ENCODE measurements at regions not wholly inside any gene's neighbourhood (a gene's known extent, or its start where the extent isn't known, plus 50 kb on each side); places are given as distances from the start of the nearest gene placed in this dataset.
"Not testable (repeated sequence)": the region's sequence is repeated elsewhere in the genome, so short reads cannot be mapped to it uniquely, and the experiment has no call there.

DNA sequence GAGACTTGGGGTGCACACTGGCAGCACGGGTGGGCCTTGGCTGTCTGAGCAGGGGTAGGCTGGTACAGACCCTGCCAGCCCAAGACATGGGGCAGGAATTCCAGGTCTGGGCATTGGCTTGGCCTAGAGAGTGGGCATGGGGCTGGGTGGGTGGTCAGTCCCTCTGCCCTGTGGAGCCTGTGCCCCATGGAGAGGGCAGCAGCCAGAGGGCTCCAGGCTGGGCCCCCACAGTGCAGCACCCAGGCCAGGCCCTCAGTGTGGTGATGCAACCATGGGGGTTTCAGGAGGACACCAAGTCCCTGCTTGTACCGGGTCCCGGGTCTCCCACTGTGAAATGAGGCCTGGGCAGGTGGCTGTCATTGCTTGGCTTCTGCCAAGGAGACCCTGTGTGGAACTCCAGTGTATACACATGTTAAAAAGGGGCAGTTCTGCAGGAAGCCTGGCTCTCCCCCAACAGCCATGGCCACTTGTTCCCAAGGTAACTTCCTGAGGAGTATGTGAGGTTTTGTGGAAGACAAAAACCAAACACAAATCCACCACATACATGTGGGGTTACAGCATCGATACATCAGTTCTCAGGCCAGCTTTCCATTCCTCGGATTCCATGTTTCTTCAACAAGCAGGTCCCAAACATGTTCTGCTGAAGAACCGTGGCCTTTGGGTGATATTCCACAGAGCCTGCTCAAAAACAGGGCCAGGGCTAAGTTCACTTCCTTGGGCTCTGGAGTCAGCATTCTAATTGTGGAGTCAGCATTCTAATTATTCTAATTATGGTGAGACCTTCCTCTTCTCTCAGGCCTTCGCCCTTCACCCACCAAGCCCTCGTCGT is 77.3 kb downstream of the DACT2 start:
- no peak for DNase-seq
- Histone ChIP-seq H3K9me3 (no peaks in the 10 kb centered on the region), H3K4me3 (replicated peaks in 1 of 3) (no peak overlapping the region), H3K36me3 (no peaks in the 10 kb centered on the region), H3K27ac (no peak overlapping the region), H3K27me3 (no peaks in the 10 kb centered on the region), H3K4me1 (peaks cover 4% of the 10 kb centered on the region in 2 donors)
- WGBS, 2 donors: 90 to 95% methylated on average over 7 to 9 of the region's 9 CpGs
- TF ChIP-seq POLR2A (IDR thresholded peaks at IDR 0.05): no peak
- TF ChIP-seq CTCF (IDR thresholded peaks at IDR 0.05): no peak
- intact Hi-C loops (cut with DNase I): no loop called here

DNA sequence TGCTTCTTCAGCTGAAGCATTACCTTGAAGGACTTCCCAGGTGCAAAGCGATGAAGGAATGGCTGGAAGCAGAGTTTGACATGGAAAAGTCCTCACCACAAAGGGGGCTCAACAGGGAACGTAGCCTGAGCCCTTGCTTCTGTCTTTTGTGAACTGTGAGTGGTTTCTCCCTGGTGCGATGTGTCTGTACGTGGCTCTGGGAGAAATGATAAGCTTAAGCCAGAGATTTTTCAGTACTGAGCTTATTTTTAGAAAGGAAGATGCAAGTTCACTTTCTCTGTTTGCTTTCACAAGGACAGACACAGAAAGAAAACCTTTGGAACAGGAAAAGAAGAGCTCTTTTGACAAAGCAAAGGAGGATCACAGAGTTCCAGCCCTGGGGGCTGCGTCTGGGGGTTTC is 79.4 kb downstream of the DACT2 start:
- intact Hi-C loops (cut with DNase I): no loop called here
- Histone ChIP-seq H3K27ac (no peak overlapping the region), H3K36me3 (no peaks in the 10 kb centered on the region), H3K27me3 (no peaks in the 10 kb centered on the region), H3K4me1 (peaks cover 4% of the 10 kb centered on the region in 2 donors), H3K4me3 (replicated peaks in 1 of 3) (no peak overlapping the region), H3K9me3 (no peaks in the 10 kb centered on the region)
- TF ChIP-seq POLR2A (IDR thresholded peaks at IDR 0.05): no peak
- TF ChIP-seq CTCF (IDR thresholded peaks at IDR 0.05): no peak
- DNase-seq: no peak
- 68 to 77% methylated on average over 5 of the region's 5 CpGs for WGBS, 2 donors

- Histone ChIP-seq H3K27me3 (no peaks in the 10 kb centered on the region), H3K9me3 (no peaks in the 10 kb centered on the region), H3K27ac (no peak overlapping the region), H3K36me3 (no peaks in the 10 kb centered on the region), H3K4me1 (peaks cover 0 to 4% of the 10 kb centered on the region in 2 donors), H3K4me3 (replicated peaks in 1 of 3) (no peak overlapping the region)
- DNase-seq: no peak
- TF ChIP-seq POLR2A (IDR thresholded peaks at IDR 0.05): no peak
- TF ChIP-seq CTCF (IDR thresholded peaks at IDR 0.05): no peak
- intact Hi-C loops (cut with DNase I): no loop called here
- WGBS, 2 donors: 77 to 87% methylated on average over 18 to 21 of the region's 21 CpGs
Observed at GRCh38 chr6:168239044-168239773, 80.4 kb downstream of the DACT2 start.

GRCh38 chr6:168238159-168238909 is 81.2 kb downstream of the DACT2 start:
- Histone ChIP-seq H3K27me3 (no peaks in the 10 kb centered on the region), H3K27ac (no peak overlapping the region), H3K9me3 (no peaks in the 10 kb centered on the region), H3K36me3 (no peaks in the 10 kb centered on the region), H3K4me1 (peaks cover 0 to 4% of the 10 kb centered on the region in 2 donors), H3K4me3 (replicated peaks in 1 of 3) (no peak overlapping the region)
- no peak for DNase-seq
- 92 to 94% methylated on average over 11 of the region's 11 CpGs for WGBS, 2 donors
- TF ChIP-seq CTCF (IDR thresholded peaks at IDR 0.05) (no peak), POLR2A (IDR thresholded peaks at IDR 0.05) (no peak)
- intact Hi-C loops (cut with DNase I): no loop called here

GRCh38 chr6:168233875-168234213 is 85.7 kb downstream of the DACT2 start:
- WGBS, 2 donors: 90 to 93% methylated on average over 7 of the region's 7 CpGs

More at GRCh38 chr6:168233875-168234213, 85.7 kb downstream of the DACT2 start:
- DNase-seq; H3K4me3 ChIP-seq (replicated peaks in 1 of 3); H3K9me3 ChIP-seq; intact Hi-C loops (cut with DNase I); H3K27me3 ChIP-seq; H3K4me1 ChIP-seq; H3K36me3 ChIP-seq; H3K27ac ChIP-seq: not testable (repeated sequence)
